HG03025 (cell line): ENCODE measurements at regions not wholly inside any gene's neighbourhood (a gene's known extent, or its start where the extent isn't known, plus 50 kb on each side); places are given as distances from the start of the nearest gene placed in this dataset.
"Not testable (repeated sequence)": the region's sequence is repeated elsewhere in the genome, so short reads cannot be mapped to it uniquely, and the experiment has no call there.

ENCODE experiments used
- ATAC-seq: cut with Tn5 transposase; IDR thresholded peaks from one replicate; pipeline ENCODE4 v1.9.1; 2021; ENCODE audit warnings: mild to moderate bottlenecking, moderate library complexity; ENCODE audit not compliant: unreplicated experiment, low FRiP score

- ATAC-seq = no peak
These were observed 251.0 kb upstream of the SFSWAP start for GRCh38 chr12:131459773-131460365.

- ATAC-seq = no peak
These were observed 250.4 kb upstream of the SFSWAP start for GRCh38 chr12:131460520-131460919.

- no peak for ATAC-seq
These were observed 249.8 kb upstream of the SFSWAP start for GRCh38 chr12:131461096-131461495.

GRCh38 chr12:131463174-131463573 is 247.7 kb upstream of the SFSWAP start:
- no peak for ATAC-seq

GRCh38 chr12:131464081-131464480 is 246.8 kb upstream of the SFSWAP start:
- no peak for ATAC-seq

GRCh38 chr12:131466306-131466705 is 244.6 kb upstream of the SFSWAP start:
- ATAC-seq = no peak

- ATAC-seq = no peak
These were observed 244.0 kb upstream of the SFSWAP start for GRCh38 chr12:131466932-131467331.

GRCh38 chr12:131468206-131468605 is 242.7 kb upstream of the SFSWAP start:
- no peak for ATAC-seq

- not testable (repeated sequence) for ATAC-seq
These were observed 240.9 kb upstream of the SFSWAP start for GRCh38 chr12:131469945-131470344.

GRCh38 chr12:131471271-131471905 is 239.5 kb upstream of the SFSWAP start:
- no peak for ATAC-seq

- ATAC-seq = no peak
These were observed 238.8 kb upstream of the SFSWAP start for GRCh38 chr12:131471946-131472732.

- no peak for ATAC-seq
These were observed 237.6 kb upstream of the SFSWAP start for GRCh38 chr12:131473261-131473660.

GRCh38 chr12:131473741-131474709 is 236.9 kb upstream of the SFSWAP start:
- ATAC-seq = no peak

- ATAC-seq = not testable (repeated sequence)
These were observed 235.9 kb upstream of the SFSWAP start for GRCh38 chr12:131475012-131475411.

- no peak for ATAC-seq
These were observed 233.3 kb upstream of the SFSWAP start for GRCh38 chr12:131477613-131478012.

- no peak for ATAC-seq
These were observed 232.4 kb upstream of the SFSWAP start for GRCh38 chr12:131478468-131478867.

GRCh38 chr12:131482199-131482598 is 228.7 kb upstream of the SFSWAP start:
- no peak for ATAC-seq

GRCh38 chr12:131482686-131483085 is 228.2 kb upstream of the SFSWAP start:
- ATAC-seq = no peak

GRCh38 chr12:131486451-131487230 is 224.2 kb upstream of the SFSWAP start:
- ATAC-seq = no peak
